WTC11 (cell line): ENCODE measurements at regions not wholly inside any gene's neighbourhood (a gene's known extent, or its start where the extent isn't known, plus 50 kb on each side); places are given as distances from the start of the nearest gene placed in this dataset.

ENCODE experiments used
- ATAC-seq: fragments of 200-7000 bp; cut with Tn5 transposase; 2 replicates; pipeline ENCODE4 v1.10.0; 2021; ENCODE audit warnings: mild to moderate bottlenecking, moderate library complexity
- CTCF ChIA-PET: fragments of 300-600 bp; sonication (Branson Sonifier 250); formaldehyde crosslinking; loops from one replicate; lab custom pipeline; 2021; ENCODE audit warnings: antibody characterized with exemption; lab: Charles Lee
- POLR2A ChIA-PET: fragments of 350-600 bp; sonication (Branson Sonifier 250); formaldehyde crosslinking; loops from one replicate; lab custom pipeline; 2021; ENCODE audit warnings: antibody characterized with exemption; lab: Charles Lee
- DNase-seq: peaks from one replicate; pipeline ENCODE4 v3.0.0; 2021; ENCODE audit warnings: low spot score
- H3K27ac Mint-ChIP-seq: 2 replicates; pipeline ENCODE4 v1.8.0; 2021; ENCODE audit warnings: mixed read lengths
- H3K27me3 Mint-ChIP-seq: 2 replicates; pipeline ENCODE4 v1.8.0; 2021; ENCODE audit warnings: low read depth, mild to moderate bottlenecking, moderate library complexity, mixed read lengths
- H3K36me3 Mint-ChIP-seq: 2 replicates; pipeline ENCODE4 v1.8.0; 2021; ENCODE audit warnings: mixed read lengths
- H3K4me1 Mint-ChIP-seq: 2 replicates; pipeline ENCODE4 v1.8.0; 2022; ENCODE audit warnings: mixed read lengths
- H3K4me3 Mint-ChIP-seq: 2 replicates; pipeline ENCODE4 v1.8.0; 2021; ENCODE audit warnings: mild to moderate bottlenecking, moderate library complexity, mixed read lengths
- H3K9me3 Mint-ChIP-seq: 2 replicates; pipeline ENCODE4 v1.8.0; 2021; ENCODE audit warnings: mixed read lengths
- CREB1 ChIP-seq: sonication (generic); formaldehyde crosslinking; IDR thresholded peaks from 2 replicates; pipeline ENCODE4 v1.8.0; 2023; ENCODE audit warnings: mild to moderate bottlenecking, missing genetic modification reagents
- ELF4 ChIP-seq: sonication (generic); formaldehyde crosslinking; IDR thresholded peaks from 2 replicates; pipeline ENCODE4 v1.8.1; 2022; ENCODE audit warnings: low read depth, mild to moderate bottlenecking, moderate library complexity, missing genetic modification reagents
- FOXJ3 ChIP-seq: sonication (generic); formaldehyde crosslinking; IDR thresholded peaks from 2 replicates; pipeline ENCODE4 v1.9.0; 2021; ENCODE audit warnings: missing genetic modification reagents, mild to moderate bottlenecking, borderline replicate concordance
- GABPB1 ChIP-seq: sonication (generic); formaldehyde crosslinking; IDR thresholded peaks from 2 replicates; pipeline ENCODE4 v1.8.1; 2023; ENCODE audit warnings: mild to moderate bottlenecking, missing genetic modification reagents
- JAZF1 ChIP-seq: fragments of 250-450 bp; sonication (Bioruptor Pico); IDR thresholded peaks from 2 replicates; pipeline ENCODE4 v1.9.0; 2021; ENCODE audit warnings: moderate library complexity, mild to moderate bottlenecking, inconsistent platforms
- MXD4 ChIP-seq: fragments of 250-450 bp; sonication (Bioruptor Pico); IDR thresholded peaks from 2 replicates; pipeline ENCODE4 v1.8.0; 2021; ENCODE audit warnings: mild to moderate bottlenecking, moderate library complexity, borderline replicate concordance
- MYBL2 ChIP-seq: sonication (generic); formaldehyde crosslinking; IDR thresholded peaks from 2 replicates; pipeline ENCODE4 v1.8.1; 2023; ENCODE audit warnings: mild to moderate bottlenecking, moderate library complexity, missing genetic modification reagents
- NFE2L1 ChIP-seq: sonication (generic); formaldehyde crosslinking; IDR thresholded peaks from 2 replicates; pipeline ENCODE4 v1.8.1; 2023; ENCODE audit warnings: missing genetic modification reagents
- NFYB ChIP-seq: sonication (generic); formaldehyde crosslinking; conservative IDR thresholded peaks from 2 replicates; pipeline ENCODE4 v1.8.0; 2022; ENCODE audit warnings: low read depth, missing genetic modification reagents
- SOX15 ChIP-seq: fragments of 250-450 bp; sonication (Bioruptor Pico); IDR thresholded peaks from 2 replicates; pipeline ENCODE4 v1.9.0; 2021; ENCODE audit warnings: mild to moderate bottlenecking
- ZBTB21 ChIP-seq: sonication (generic); formaldehyde crosslinking; IDR thresholded peaks from 2 replicates; pipeline ENCODE4 v1.8.1; 2023; ENCODE audit warnings: mild to moderate bottlenecking, missing genetic modification reagents, borderline replicate concordance
- ZNF138 ChIP-seq: sonication (generic); formaldehyde crosslinking; conservative IDR thresholded peaks from 2 replicates; pipeline ENCODE4 v1.8.1; 2022; ENCODE audit warnings: mild to moderate bottlenecking, moderate library complexity, missing genetic modification reagents
- ZNF219 ChIP-seq: sonication (generic); formaldehyde crosslinking; IDR thresholded peaks from 2 replicates; pipeline ENCODE4 v1.8.0; 2023; ENCODE audit warnings: missing genetic modification reagents, mild to moderate bottlenecking, borderline replicate concordance
- ZNF396 ChIP-seq: fragments of 250-450 bp; sonication (Bioruptor Pico); IDR thresholded peaks from 2 replicates; pipeline ENCODE4 v1.8.0; 2021; ENCODE audit warnings: mild to moderate bottlenecking, moderate library complexity, borderline replicate concordance
- TF ChIP-seq, protein P1 (sequence below): sonication (generic); formaldehyde crosslinking; IDR thresholded peaks from 2 replicates; pipeline ENCODE4 v1.8.0; 2022; ENCODE audit warnings: mild to moderate bottlenecking, missing genetic modification reagents
- TF ChIP-seq, protein P2 (sequence below): sonication (generic); formaldehyde crosslinking; IDR thresholded peaks from 2 replicates; pipeline ENCODE4 v1.8.0; 2023; ENCODE audit warnings: missing genetic modification reagents, mild to moderate bottlenecking, borderline replicate concordance
- TF ChIP-seq, protein P3 (sequence below): sonication (generic); formaldehyde crosslinking; IDR thresholded peaks from 2 replicates; pipeline ENCODE4 v1.8.1; 2023; ENCODE audit warnings: mild to moderate bottlenecking, missing genetic modification reagents, borderline replicate concordance
- TF ChIP-seq, protein P4 (sequence below): fragments of 250-450 bp; sonication (Bioruptor Pico); IDR thresholded peaks from 2 replicates; pipeline ENCODE4 v2.1.2; 2022; ENCODE audit warnings: mild to moderate bottlenecking, moderate library complexity
- TF ChIP-seq, protein P5 (sequence below): sonication (generic); formaldehyde crosslinking; IDR thresholded peaks from 2 replicates; pipeline ENCODE4 v1.8.1; 2022; ENCODE audit warnings: missing genetic modification reagents, borderline replicate concordance

DNA sequence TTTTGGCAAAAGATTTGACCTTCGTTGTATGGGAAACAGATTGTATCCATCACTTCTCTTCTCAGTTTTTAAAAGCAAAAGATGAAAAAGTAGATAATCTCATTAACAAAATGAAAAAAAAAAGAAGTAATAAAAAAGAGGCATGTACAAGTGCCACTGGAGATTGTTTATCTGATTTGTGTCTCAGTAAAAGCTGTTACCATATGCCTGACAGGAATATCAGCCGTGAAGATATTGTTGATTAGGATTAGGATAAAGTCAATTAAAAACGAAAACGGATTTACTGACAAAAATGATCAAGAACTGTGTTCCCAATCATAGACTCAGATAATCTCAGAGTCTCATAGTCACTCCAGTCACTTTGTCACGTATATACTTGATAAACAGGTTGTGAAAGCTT is 842.1 kb upstream of the SLC10A2 start:
- H3K4me1 Mint-ChIP-seq = no peaks in the 10 kb centered on the region

More for the DNA sequence above, 842.1 kb upstream of the SLC10A2 start:
- POLR2A ChIA-PET = no interaction called here
- H3K27ac Mint-ChIP-seq = no peak overlapping the region
- no peaks in the 10 kb centered on the region for H3K36me3 Mint-ChIP-seq
- no peaks in the 10 kb centered on the region for H3K27me3 Mint-ChIP-seq
- CTCF ChIA-PET = no interaction called here
- ATAC-seq (no peak), DNase-seq (no peak)
- no peaks in the 10 kb centered on the region for H3K9me3 Mint-ChIP-seq
- H3K4me3 Mint-ChIP-seq = no peak overlapping the region
- TF ChIP-seq ZNF219 (no peak), NFE2L1 (CRISPR knock-in tag) (no peak), NFYB (no peak), CREB1 (CRISPR knock-in tag) (no peak), ZNF396 (CRISPR knock-in tag) (no peak), ZBTB21 (CRISPR knock-in tag) (no peak), ZNF138 (no peak), MXD4 (CRISPR knock-in tag) (no peak), GABPB1 (CRISPR knock-in tag) (no peak), JAZF1 (CRISPR knock-in tag) (no peak), FOXJ3 (CRISPR knock-in tag) (no peak), ELF4 (CRISPR knock-in tag) (no peak), SOX15 (no peak), MYBL2 (no peak)
- TF ChIP-seq, protein P1, sequence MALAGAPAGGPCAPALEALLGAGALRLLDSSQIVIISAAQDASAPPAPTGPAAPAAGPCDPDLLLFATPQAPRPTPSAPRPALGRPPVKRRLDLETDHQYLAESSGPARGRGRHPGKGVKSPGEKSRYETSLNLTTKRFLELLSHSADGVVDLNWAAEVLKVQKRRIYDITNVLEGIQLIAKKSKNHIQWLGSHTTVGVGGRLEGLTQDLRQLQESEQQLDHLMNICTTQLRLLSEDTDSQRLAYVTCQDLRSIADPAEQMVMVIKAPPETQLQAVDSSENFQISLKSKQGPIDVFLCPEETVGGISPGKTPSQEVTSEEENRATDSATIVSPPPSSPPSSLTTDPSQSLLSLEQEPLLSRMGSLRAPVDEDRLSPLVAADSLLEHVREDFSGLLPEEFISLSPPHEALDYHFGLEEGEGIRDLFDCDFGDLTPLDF (CRISPR knock-in tag) = no peak
- TF ChIP-seq, protein P2, sequence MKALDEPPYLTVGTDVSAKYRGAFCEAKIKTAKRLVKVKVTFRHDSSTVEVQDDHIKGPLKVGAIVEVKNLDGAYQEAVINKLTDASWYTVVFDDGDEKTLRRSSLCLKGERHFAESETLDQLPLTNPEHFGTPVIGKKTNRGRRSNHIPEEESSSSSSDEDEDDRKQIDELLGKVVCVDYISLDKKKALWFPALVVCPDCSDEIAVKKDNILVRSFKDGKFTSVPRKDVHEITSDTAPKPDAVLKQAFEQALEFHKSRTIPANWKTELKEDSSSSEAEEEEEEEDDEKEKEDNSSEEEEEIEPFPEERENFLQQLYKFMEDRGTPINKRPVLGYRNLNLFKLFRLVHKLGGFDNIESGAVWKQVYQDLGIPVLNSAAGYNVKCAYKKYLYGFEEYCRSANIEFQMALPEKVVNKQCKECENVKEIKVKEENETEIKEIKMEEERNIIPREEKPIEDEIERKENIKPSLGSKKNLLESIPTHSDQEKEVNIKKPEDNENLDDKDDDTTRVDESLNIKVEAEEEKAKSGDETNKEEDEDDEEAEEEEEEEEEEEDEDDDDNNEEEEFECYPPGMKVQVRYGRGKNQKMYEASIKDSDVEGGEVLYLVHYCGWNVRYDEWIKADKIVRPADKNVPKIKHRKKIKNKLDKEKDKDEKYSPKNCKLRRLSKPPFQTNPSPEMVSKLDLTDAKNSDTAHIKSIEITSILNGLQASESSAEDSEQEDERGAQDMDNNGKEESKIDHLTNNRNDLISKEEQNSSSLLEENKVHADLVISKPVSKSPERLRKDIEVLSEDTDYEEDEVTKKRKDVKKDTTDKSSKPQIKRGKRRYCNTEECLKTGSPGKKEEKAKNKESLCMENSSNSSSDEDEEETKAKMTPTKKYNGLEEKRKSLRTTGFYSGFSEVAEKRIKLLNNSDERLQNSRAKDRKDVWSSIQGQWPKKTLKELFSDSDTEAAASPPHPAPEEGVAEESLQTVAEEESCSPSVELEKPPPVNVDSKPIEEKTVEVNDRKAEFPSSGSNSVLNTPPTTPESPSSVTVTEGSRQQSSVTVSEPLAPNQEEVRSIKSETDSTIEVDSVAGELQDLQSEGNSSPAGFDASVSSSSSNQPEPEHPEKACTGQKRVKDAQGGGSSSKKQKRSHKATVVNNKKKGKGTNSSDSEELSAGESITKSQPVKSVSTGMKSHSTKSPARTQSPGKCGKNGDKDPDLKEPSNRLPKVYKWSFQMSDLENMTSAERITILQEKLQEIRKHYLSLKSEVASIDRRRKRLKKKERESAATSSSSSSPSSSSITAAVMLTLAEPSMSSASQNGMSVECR = no peak
- TF ChIP-seq, protein P3, sequence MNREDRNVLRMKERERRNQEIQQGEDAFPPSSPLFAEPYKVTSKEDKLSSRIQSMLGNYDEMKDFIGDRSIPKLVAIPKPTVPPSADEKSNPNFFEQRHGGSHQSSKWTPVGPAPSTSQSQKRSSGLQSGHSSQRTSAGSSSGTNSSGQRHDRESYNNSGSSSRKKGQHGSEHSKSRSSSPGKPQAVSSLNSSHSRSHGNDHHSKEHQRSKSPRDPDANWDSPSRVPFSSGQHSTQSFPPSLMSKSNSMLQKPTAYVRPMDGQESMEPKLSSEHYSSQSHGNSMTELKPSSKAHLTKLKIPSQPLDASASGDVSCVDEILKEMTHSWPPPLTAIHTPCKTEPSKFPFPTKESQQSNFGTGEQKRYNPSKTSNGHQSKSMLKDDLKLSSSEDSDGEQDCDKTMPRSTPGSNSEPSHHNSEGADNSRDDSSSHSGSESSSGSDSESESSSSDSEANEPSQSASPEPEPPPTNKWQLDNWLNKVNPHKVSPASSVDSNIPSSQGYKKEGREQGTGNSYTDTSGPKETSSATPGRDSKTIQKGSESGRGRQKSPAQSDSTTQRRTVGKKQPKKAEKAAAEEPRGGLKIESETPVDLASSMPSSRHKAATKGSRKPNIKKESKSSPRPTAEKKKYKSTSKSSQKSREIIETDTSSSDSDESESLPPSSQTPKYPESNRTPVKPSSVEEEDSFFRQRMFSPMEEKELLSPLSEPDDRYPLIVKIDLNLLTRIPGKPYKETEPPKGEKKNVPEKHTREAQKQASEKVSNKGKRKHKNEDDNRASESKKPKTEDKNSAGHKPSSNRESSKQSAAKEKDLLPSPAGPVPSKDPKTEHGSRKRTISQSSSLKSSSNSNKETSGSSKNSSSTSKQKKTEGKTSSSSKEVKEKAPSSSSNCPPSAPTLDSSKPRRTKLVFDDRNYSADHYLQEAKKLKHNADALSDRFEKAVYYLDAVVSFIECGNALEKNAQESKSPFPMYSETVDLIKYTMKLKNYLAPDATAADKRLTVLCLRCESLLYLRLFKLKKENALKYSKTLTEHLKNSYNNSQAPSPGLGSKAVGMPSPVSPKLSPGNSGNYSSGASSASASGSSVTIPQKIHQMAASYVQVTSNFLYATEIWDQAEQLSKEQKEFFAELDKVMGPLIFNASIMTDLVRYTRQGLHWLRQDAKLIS (CRISPR knock-in tag) = no peak
- TF ChIP-seq, protein P4, sequence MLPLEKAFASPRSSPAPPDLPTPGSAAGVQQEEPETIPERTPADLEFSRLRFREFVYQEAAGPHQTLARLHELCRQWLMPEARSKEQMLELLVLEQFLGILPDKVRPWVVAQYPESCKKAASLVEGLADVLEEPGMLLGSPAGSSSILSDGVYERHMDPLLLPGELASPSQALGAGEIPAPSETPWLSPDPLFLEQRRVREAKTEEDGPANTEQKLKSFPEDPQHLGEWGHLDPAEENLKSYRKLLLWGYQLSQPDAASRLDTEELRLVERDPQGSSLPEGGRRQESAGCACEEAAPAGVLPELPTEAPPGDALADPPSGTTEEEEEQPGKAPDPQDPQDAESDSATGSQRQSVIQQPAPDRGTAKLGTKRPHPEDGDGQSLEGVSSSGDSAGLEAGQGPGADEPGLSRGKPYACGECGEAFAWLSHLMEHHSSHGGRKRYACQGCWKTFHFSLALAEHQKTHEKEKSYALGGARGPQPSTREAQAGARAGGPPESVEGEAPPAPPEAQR (CRISPR knock-in tag) = no peak
- TF ChIP-seq, protein P5, sequence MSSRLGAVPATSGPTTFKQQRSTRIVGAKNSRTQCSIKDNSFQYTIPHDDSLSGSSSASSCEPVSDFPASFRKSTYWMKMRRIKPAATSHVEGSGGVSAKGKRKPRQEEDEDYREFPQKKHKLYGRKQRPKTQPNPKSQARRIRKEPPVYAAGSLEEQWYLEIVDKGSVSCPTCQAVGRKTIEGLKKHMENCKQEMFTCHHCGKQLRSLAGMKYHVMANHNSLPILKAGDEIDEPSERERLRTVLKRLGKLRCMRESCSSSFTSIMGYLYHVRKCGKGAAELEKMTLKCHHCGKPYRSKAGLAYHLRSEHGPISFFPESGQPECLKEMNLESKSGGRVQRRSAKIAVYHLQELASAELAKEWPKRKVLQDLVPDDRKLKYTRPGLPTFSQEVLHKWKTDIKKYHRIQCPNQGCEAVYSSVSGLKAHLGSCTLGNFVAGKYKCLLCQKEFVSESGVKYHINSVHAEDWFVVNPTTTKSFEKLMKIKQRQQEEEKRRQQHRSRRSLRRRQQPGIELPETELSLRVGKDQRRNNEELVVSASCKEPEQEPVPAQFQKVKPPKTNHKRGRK = no peak
